Naive thymus-derived CD4-positive, alpha-beta T cell (primary cell): ENCODE measurements at regions not wholly inside any gene's neighbourhood (a gene's known extent, or its start where the extent isn't known, plus 50 kb on each side); places are given as distances from the start of the nearest gene placed in this dataset.

Source experiments
- ATAC-seq: fragments of 150-1000 bp; cut with Tn5 transposase; 2 replicates; pipeline ENCODE4 v1.10.0; 2021; ENCODE audit warnings: mild to moderate bottlenecking, moderate library complexity
- CTCF ChIA-PET: fragments of 350-600 bp; sonication (Branson Sonifier 250); formaldehyde crosslinking; loops from one replicate; lab custom pipeline; 2021; ENCODE audit warnings: antibody characterized with exemption; lab: Charles Lee
- POLR2A ChIA-PET: fragments of 350-600 bp; sonication (Branson Sonifier 250); formaldehyde crosslinking; loops from one replicate; lab custom pipeline; 2021; ENCODE audit warnings: antibody characterized with exemption, inconsistent platforms; lab: Charles Lee
- DNase-seq, 9 donors: peaks; one replicate each; pipeline versions ENCODE4 v3.0.0 to v3.0.0-alpha.2; 2020 to 2022; ENCODE audit warnings: mixed read lengths in 1 of 9
- H3K27ac ChIP-seq: one replicate; pipeline ENCODE4 v1.7.0; 2013; ENCODE audit warnings: mild to moderate bottlenecking, low read depth, low read length, moderate library complexity
- H3K27me3 ChIP-seq, 2 donors: one replicate each; pipeline ENCODE4 v1.7.0; 2013; ENCODE audit warnings: low read length in 2 of 2, mild to moderate bottlenecking in 2 of 2, moderate library complexity in 2 of 2; ENCODE audit not compliant: control insufficient read depth in 2 of 2, insufficient read depth in 2 of 2
- H3K36me3 ChIP-seq, 3 experiments: 1 replicate in 2 of 3; 2 replicates in 1 of 3; pipeline ENCODE4 v1.7.0; 2013; ENCODE audit warnings: low read length in 3 of 3, mild to moderate bottlenecking in 3 of 3, moderate library complexity in 1 of 3; ENCODE audit not compliant: insufficient read depth in 3 of 3, control insufficient read depth in 2 of 3
- H3K4me1 ChIP-seq, 2 donors: one replicate each; pipeline ENCODE4 v1.7.0; 2013; ENCODE audit warnings: low read length in 2 of 2, mild to moderate bottlenecking in 2 of 2, moderate library complexity in 1 of 2; ENCODE audit not compliant: control insufficient read depth in 2 of 2, insufficient read depth in 2 of 2
- H3K4me3 ChIP-seq: 2 replicates; pipeline ENCODE4 v1.7.0; 2013; ENCODE audit warnings: mild to moderate bottlenecking, low read length
- H3K9me3 ChIP-seq, 3 experiments: 1 replicate in 2 of 3; 2 replicates in 1 of 3; pipeline ENCODE4 v1.7.0; 2013; ENCODE audit warnings: low read length in 3 of 3; ENCODE audit not compliant: control insufficient read depth in 2 of 3
- H3K27ac Mint-ChIP-seq, 9 donors: one replicate each; pipeline ENCODE4 v1.8.0; 2020 to 2022; ENCODE audit warnings: mixed read lengths in 9 of 9, mild to moderate bottlenecking in 8 of 9, moderate library complexity in 5 of 9, inconsistent platforms in 2 of 9
- H3K27me3 Mint-ChIP-seq, 5 donors: one replicate each; pipeline ENCODE4 v1.8.0; 2021 to 2022; ENCODE audit warnings: mixed read lengths in 5 of 5, mild to moderate bottlenecking in 1 of 5
- H3K36me3 Mint-ChIP-seq, 5 donors: one replicate each; pipeline ENCODE4 v1.8.0; 2020 to 2022; ENCODE audit warnings: mixed read lengths in 5 of 5, mild to moderate bottlenecking in 3 of 5, inconsistent platforms in 1 of 5
- H3K4me1 Mint-ChIP-seq, 7 donors: one replicate each; pipeline ENCODE4 v1.8.0; 2020 to 2022; ENCODE audit warnings: mixed read lengths in 7 of 7, mild to moderate bottlenecking in 3 of 7, inconsistent platforms in 1 of 7
- H3K4me3 Mint-ChIP-seq, 10 donors: one replicate each; pipeline ENCODE4 v1.8.0; 2020 to 2022; ENCODE audit warnings: mild to moderate bottlenecking in 10 of 10, mixed read lengths in 10 of 10, moderate library complexity in 6 of 10, inconsistent platforms in 2 of 10
- H3K9me3 Mint-ChIP-seq, 11 donors: one replicate each; pipeline ENCODE4 v1.8.0; 2020 to 2022; ENCODE audit warnings: mixed read lengths in 11 of 11, mild to moderate bottlenecking in 4 of 11, inconsistent platforms in 1 of 11, moderate library complexity in 1 of 11
- intact Hi-C, 2 donors: fragments of 100-400 bp; cut with micrococcal nuclease; formaldehyde crosslinking; loops; one replicate each; pipeline ENCODE4 v1.15.1; 2023

- no peak overlapping the region for H3K4me3 Mint-ChIP-seq
- H3K4me1 ChIP-seq = no peaks in the 10 kb centered on the region
- H3K36me3 Mint-ChIP-seq = no peaks in the 10 kb centered on the region
- no peaks in the 10 kb centered on the region for H3K27me3 ChIP-seq
- H3K27ac Mint-ChIP-seq = no peak overlapping the region
- intact Hi-C loops = no loop called here
- no peak overlapping the region for H3K27ac ChIP-seq
- ChIA-PET CTCF (no interaction called here), POLR2A (no interaction called here)
- peaks cover 0 to 15% (median 3%) of the 10 kb centered on the region in 11 donors for H3K9me3 Mint-ChIP-seq
- no peak overlapping the region for H3K4me3 ChIP-seq
- H3K9me3 ChIP-seq = peaks cover 0 to 3% (median 0%) of the 10 kb centered on the region in 3 experiments
- H3K27me3 Mint-ChIP-seq = no peaks in the 10 kb centered on the region
- DNase-seq = no peak
- H3K36me3 ChIP-seq = no peaks in the 10 kb centered on the region
- no peak for ATAC-seq
- no peaks in the 10 kb centered on the region for H3K4me1 Mint-ChIP-seq
Measured at GRCh38 chr2:193868833-193869232, 1674.1 kb upstream of the TMEFF2 start.

GRCh38 chr2:193868132-193868531 lies 1673.4 kb upstream of the TMEFF2 start:
- Mint-ChIP-seq H3K4me1 (no peaks in the 10 kb centered on the region), H3K27ac (no peak overlapping the region), H3K4me3 (no peak overlapping the region), H3K9me3 (peaks cover 0 to 15% (median 3%) of the 10 kb centered on the region in 11 donors), H3K36me3 (no peaks in the 10 kb centered on the region), H3K27me3 (no peaks in the 10 kb centered on the region)
- H3K4me1 ChIP-seq = no peaks in the 10 kb centered on the region
- H3K4me3 ChIP-seq = no peak overlapping the region
- no peaks in the 10 kb centered on the region for H3K36me3 ChIP-seq
- POLR2A ChIA-PET = no interaction called here
- intact Hi-C loops = no loop called here
- ATAC-seq (no peak), DNase-seq (no peak)
- no peaks in the 10 kb centered on the region for H3K27me3 ChIP-seq
- H3K27ac ChIP-seq = no peak overlapping the region
- peaks cover 0 to 3% (median 0%) of the 10 kb centered on the region in 3 experiments for H3K9me3 ChIP-seq
- CTCF ChIA-PET = no interaction called here

GRCh38 chr2:193867454-193867853 lies 1672.7 kb upstream of the TMEFF2 start:
- ATAC-seq (no peak), DNase-seq (no peak)
- H3K9me3 Mint-ChIP-seq = peaks cover 0 to 15% (median 3%) of the 10 kb centered on the region in 11 donors

DNA sequence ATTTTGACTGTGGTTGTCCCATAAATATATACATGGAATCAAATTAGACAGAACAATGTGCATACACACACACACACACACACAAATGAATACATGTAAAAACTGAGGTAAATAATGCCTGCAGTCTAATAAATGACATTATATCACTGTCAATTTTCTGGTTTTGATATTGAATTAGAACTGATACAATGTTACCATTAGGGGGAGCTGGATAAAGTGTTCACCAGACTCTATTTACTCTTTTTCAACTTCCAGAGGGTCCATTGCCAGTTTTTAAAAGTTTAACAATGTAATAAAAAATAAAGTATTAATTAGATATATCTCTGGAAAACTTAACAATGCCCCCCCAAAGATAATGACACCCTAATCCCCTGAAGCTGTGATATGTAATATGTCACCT lies 1666.8 kb upstream of the TMEFF2 start:
- H3K36me3 Mint-ChIP-seq = no peaks in the 10 kb centered on the region
- ChIA-PET POLR2A (no interaction called here), CTCF (no interaction called here)
- intact Hi-C loops = no loop called here
- no peak overlapping the region for H3K4me3 ChIP-seq
- no peaks in the 10 kb centered on the region for H3K9me3 ChIP-seq
- no peaks in the 10 kb centered on the region for H3K27me3 Mint-ChIP-seq
- no peaks in the 10 kb centered on the region for H3K27me3 ChIP-seq
- no peaks in the 10 kb centered on the region for H3K4me1 Mint-ChIP-seq
- H3K9me3 Mint-ChIP-seq = peaks cover 0 to 4% (median 0%) of the 10 kb centered on the region in 11 donors
- DNase-seq (no peak), ATAC-seq (no peak)
- H3K27ac Mint-ChIP-seq = no peak overlapping the region
- H3K27ac ChIP-seq = no peak overlapping the region
- no peaks in the 10 kb centered on the region for H3K4me1 ChIP-seq
- no peak overlapping the region for H3K4me3 Mint-ChIP-seq
- no peaks in the 10 kb centered on the region for H3K36me3 ChIP-seq

More at GRCh38 chr2:193867454-193867853, 1672.7 kb upstream of the TMEFF2 start:
- no peaks in the 10 kb centered on the region for H3K27me3 Mint-ChIP-seq
- H3K4me1 Mint-ChIP-seq = no peaks in the 10 kb centered on the region
- Histone ChIP-seq H3K9me3 (peaks cover 0 to 3% (median 0%) of the 10 kb centered on the region in 3 experiments), H3K27me3 (no peaks in the 10 kb centered on the region), H3K27ac (no peak overlapping the region), H3K4me3 (no peak overlapping the region), H3K4me1 (no peaks in the 10 kb centered on the region), H3K36me3 (no peaks in the 10 kb centered on the region)
- no peak overlapping the region for H3K4me3 Mint-ChIP-seq
- intact Hi-C loops = no loop called here
- ChIA-PET POLR2A (no interaction called here), CTCF (no interaction called here)
- no peak overlapping the region for H3K27ac Mint-ChIP-seq
- H3K36me3 Mint-ChIP-seq = no peaks in the 10 kb centered on the region

- no peaks in the 10 kb centered on the region for H3K36me3 Mint-ChIP-seq
- POLR2A ChIA-PET = no interaction called here
- no peaks in the 10 kb centered on the region for H3K36me3 ChIP-seq
- H3K27me3 Mint-ChIP-seq = no peaks in the 10 kb centered on the region
- CTCF ChIA-PET = no interaction called here
- no peak overlapping the region for H3K4me3 Mint-ChIP-seq
- H3K27ac ChIP-seq = no peak overlapping the region
- no peaks in the 10 kb centered on the region for H3K9me3 ChIP-seq
- intact Hi-C loops = no loop called here
- H3K4me1 Mint-ChIP-seq = no peaks in the 10 kb centered on the region
- DNase-seq (no peak), ATAC-seq (no peak)
- H3K4me3 ChIP-seq = no peak overlapping the region
- no peak overlapping the region for H3K27ac Mint-ChIP-seq
- no peaks in the 10 kb centered on the region for H3K27me3 ChIP-seq
- peaks cover 0 to 7% (median 0%) of the 10 kb centered on the region in 11 donors for H3K9me3 Mint-ChIP-seq
- H3K4me1 ChIP-seq = no peaks in the 10 kb centered on the region
Measured at GRCh38 chr2:193847991-193848390, 1653.3 kb upstream of the TMEFF2 start.

DNA sequence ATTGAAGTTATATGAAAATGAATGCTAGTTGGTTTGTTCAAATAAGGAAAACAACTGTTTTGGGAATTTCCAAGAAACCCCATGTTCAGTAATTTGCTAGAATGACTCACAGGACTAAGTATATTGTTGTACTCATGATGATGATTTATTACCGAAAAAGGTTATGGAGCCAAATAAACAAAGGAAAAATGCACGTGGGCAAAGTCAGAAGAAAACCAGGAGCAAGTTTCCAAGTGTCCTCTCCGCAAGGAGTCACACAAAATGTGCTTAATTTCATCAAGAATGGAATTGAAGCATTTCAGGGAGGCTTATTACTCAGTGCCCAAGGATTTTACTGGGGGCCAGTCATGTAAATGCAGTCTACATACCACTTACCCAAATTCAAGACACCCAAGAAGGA lies 1652.4 kb upstream of the TMEFF2 start:
- no peak overlapping the region for H3K4me3 Mint-ChIP-seq
- intact Hi-C loops = no loop called here
- POLR2A ChIA-PET = no interaction called here

GRCh38 chr2:193845604-193846003 lies 1650.9 kb upstream of the TMEFF2 start:
- Mint-ChIP-seq H3K27ac (no peak overlapping the region), H3K27me3 (no peaks in the 10 kb centered on the region), H3K4me1 (no peaks in the 10 kb centered on the region), H3K4me3 (no peak overlapping the region), H3K9me3 (peaks cover 0 to 7% (median 0%) of the 10 kb centered on the region in 11 donors), H3K36me3 (no peaks in the 10 kb centered on the region)
- DNase-seq (no peak), ATAC-seq (no peak)
- CTCF ChIA-PET = no interaction called here
- Histone ChIP-seq H3K9me3 (no peaks in the 10 kb centered on the region), H3K4me3 (no peak overlapping the region), H3K27ac (no peak overlapping the region), H3K36me3 (no peaks in the 10 kb centered on the region), H3K27me3 (no peaks in the 10 kb centered on the region), H3K4me1 (no peaks in the 10 kb centered on the region)
- intact Hi-C loops = no loop called here
- POLR2A ChIA-PET = no interaction called here

More for the DNA sequence above, 1652.4 kb upstream of the TMEFF2 start:
- Histone ChIP-seq H3K4me1 (no peaks in the 10 kb centered on the region), H3K4me3 (no peak overlapping the region), H3K27ac (no peak overlapping the region), H3K27me3 (no peaks in the 10 kb centered on the region), H3K36me3 (no peaks in the 10 kb centered on the region), H3K9me3 (no peaks in the 10 kb centered on the region)
- H3K36me3 Mint-ChIP-seq = no peaks in the 10 kb centered on the region
- no peak for ATAC-seq
- H3K27me3 Mint-ChIP-seq = no peaks in the 10 kb centered on the region
- H3K27ac Mint-ChIP-seq = no peak overlapping the region
- H3K9me3 Mint-ChIP-seq = peaks cover 0 to 7% (median 0%) of the 10 kb centered on the region in 11 donors
- CTCF ChIA-PET = no interaction called here
- no peak for DNase-seq
- H3K4me1 Mint-ChIP-seq = no peaks in the 10 kb centered on the region
